SK-N-SH (cell line): ENCODE measurements at regions not wholly inside any gene's neighbourhood (a gene's known extent, or its start where the extent isn't known, plus 50 kb on each side); places are given as distances from the start of the nearest gene placed in this dataset.

Source experiments
- CTCF ChIA-PET: fragments of 300-600, 350-600 bp; formaldehyde crosslinking; extraction: SDS; loops from one replicate; lab custom pipeline; 2021; lab: Yijun Ruan, JAX
- POLR2A ChIA-PET: fragments of 350-600 bp; sonication (Branson Sonifier 250); formaldehyde crosslinking; extraction: SDS; loops from one replicate; lab custom pipeline; 2020; ENCODE audit warnings: antibody characterized with exemption, inconsistent platforms; lab: Yijun Ruan, JAX
- DNase-seq: peaks from one replicate; pipeline ENCODE4 v3.0.0; 2012
- H2AFZ ChIP-seq: fragments of 200-600 bp; sonication (generic); 2 replicates; pipeline ENCODE4 v1.8.1; 2016; ENCODE audit warnings: antibody characterized with exemption, mild to moderate bottlenecking, low read depth
- H3F3A ChIP-seq: fragments of 200-600 bp; sonication (generic); replicated peaks from 2 replicates; pipeline ENCODE3; 2016; ENCODE audit warnings: antibody characterized with exemption, mild to moderate bottlenecking; ENCODE audit not compliant: insufficient read depth
- H3K27ac ChIP-seq, 2 experiments: fragments of 200-500 bp in 1 of 2; fragments of 200-600 bp in 1 of 2; sonication (Bioruptor generic) in 1 of 2; sonication (generic), shearing (Covaris generic) in 1 of 2; 2 replicates each; pipeline versions ENCODE4 v1.5.1 to v1.6.1; 2014 to 2016; ENCODE audit warnings: low read depth in 2 of 2, inconsistent platforms in 1 of 2, low read length in 1 of 2, mild to moderate bottlenecking in 1 of 2, mixed read lengths in 1 of 2
- H3K27me3 ChIP-seq: fragments of 200-600 bp; sonication (generic), shearing (Covaris generic); 2 replicates; pipeline ENCODE4 v1.6.1; 2016; ENCODE audit warnings: mixed run types; ENCODE audit not compliant: insufficient read depth
- H3K36me3 ChIP-seq, 2 experiments: fragments of 200-500 bp in 1 of 2; fragments of 200-600 bp in 1 of 2; sonication (Bioruptor generic) in 1 of 2; sonication (generic) in 1 of 2; replicated peaks in 1 of 2; 2 replicates each; pipeline versions ENCODE3 to v1.5.1; 2014 to 2016; ENCODE audit warnings: low read length in 1 of 2, mild to moderate bottlenecking in 1 of 2; ENCODE audit not compliant: insufficient read depth in 2 of 2, control insufficient read depth in 1 of 2
- H3K4me1 ChIP-seq, 2 experiments: fragments of 200-500 bp in 1 of 2; fragments of 200-600 bp in 1 of 2; sonication (Bioruptor generic) in 1 of 2; sonication (generic), shearing (Covaris generic) in 1 of 2; 2 replicates each; pipeline versions ENCODE4 v1.5.1 to v1.6.1; 2014 to 2016; ENCODE audit warnings: low read depth in 1 of 2, low read length in 1 of 2, mixed run types in 1 of 2; ENCODE audit not compliant: insufficient read depth in 2 of 2, control insufficient read depth in 1 of 2
- H3K4me2 ChIP-seq: fragments of 200-600 bp; sonication (generic), shearing (Covaris generic); 2 replicates; pipeline ENCODE4 v1.6.1; 2017; ENCODE audit warnings: mixed run types
- H3K4me3 ChIP-seq, 2 experiments: fragments of 200-500 bp in 1 of 2; fragments of 200-600 bp in 1 of 2; sonication (Bioruptor generic) in 1 of 2; sonication (generic), shearing (Covaris generic) in 1 of 2; 2 replicates each; pipeline versions ENCODE4 v1.5.1 to v1.8.1; 2014 to 2016; ENCODE audit warnings: low read depth in 2 of 2, inconsistent platforms in 1 of 2, low read length in 1 of 2, mild to moderate bottlenecking in 1 of 2, mixed read lengths in 1 of 2, moderate library complexity in 1 of 2
- H3K79me2 ChIP-seq: fragments of 200-600 bp; sonication (generic); 2 replicates; pipeline ENCODE4 v1.8.1; 2017; ENCODE audit warnings: mild to moderate bottlenecking; ENCODE audit not compliant: insufficient read depth
- H3K9ac ChIP-seq: fragments of 200-600 bp; sonication (generic); 2 replicates; pipeline ENCODE4 v1.6.1; 2017; ENCODE audit warnings: mixed run types
- H3K9me2 ChIP-seq: fragments of 200-600 bp; sonication (generic); 2 replicates; pipeline ENCODE4 v1.6.1; 2017; ENCODE audit warnings: mixed run types
- H3K9me3 ChIP-seq: fragments of 200-600 bp; sonication (generic); 2 replicates; pipeline ENCODE4 v1.6.1; 2017; ENCODE audit warnings: mixed run types, mild to moderate bottlenecking, moderate library complexity
- H4K20me1 ChIP-seq: fragments of 200-600 bp; sonication (generic); 2 replicates; pipeline ENCODE4 v1.6.1; 2017; ENCODE audit warnings: mild to moderate bottlenecking, mixed run types; ENCODE audit not compliant: insufficient read depth
- EP300 ChIP-seq, 2 experiments: IDR thresholded peaks; 2 replicates each; pipeline versions ENCODE4 v1.4.0 to v1.6.1; 2012; ENCODE audit warnings: borderline replicate concordance in 1 of 2, low read depth in 1 of 2, low read length in 1 of 2
- EZH2phosphoT487 ChIP-seq: fragments of 200-600 bp; sonication (generic); IDR thresholded peaks from 2 replicates; pipeline ENCODE4 v1.6.1; 2017; ENCODE audit warnings: low read depth, mixed run types, mild to moderate bottlenecking, antibody characterized with exemption, moderate library complexity, borderline replicate concordance
- FOSL2 ChIP-seq: IDR thresholded peaks from 2 replicates; pipeline ENCODE4 v1.4.0; 2012; ENCODE audit warnings: low read depth, mild to moderate bottlenecking, moderate library complexity, borderline replicate concordance
- FOXJ3 ChIP-seq: sonication (generic); formaldehyde crosslinking; IDR thresholded peaks from 2 replicates; pipeline ENCODE4 v1.5.1; 2020; ENCODE audit warnings: mild to moderate bottlenecking, missing genetic modification reagents
- NFIC ChIP-seq: IDR thresholded peaks from 2 replicates; pipeline ENCODE4 v1.4.0; 2012; ENCODE audit warnings: borderline replicate concordance
- NRF1 ChIP-seq: IDR thresholded peaks from 2 replicates; pipeline ENCODE4 v1.6.1; 2012; ENCODE audit warnings: low read depth, mild to moderate bottlenecking, low read length
- RAD21 ChIP-seq: IDR thresholded peaks from 2 replicates; pipeline ENCODE4 v1.6.1; 2012; ENCODE audit warnings: mild to moderate bottlenecking, low read length
- RCOR1 ChIP-seq: fragments of 150-350 bp; IDR thresholded peaks from 2 replicates; pipeline ENCODE4 v1.6.1; 2017; ENCODE audit warnings: antibody characterized with exemption, low read length
- RFX5 ChIP-seq: IDR thresholded peaks from 2 replicates; pipeline ENCODE4 v1.6.1; 2012; ENCODE audit warnings: mild to moderate bottlenecking, improper control_type of control experiment, low read length
- SIN3A ChIP-seq: IDR thresholded peaks from 2 replicates; pipeline ENCODE4 v1.6.1; 2012; ENCODE audit warnings: low read depth, mild to moderate bottlenecking, low read length, moderate library complexity, borderline replicate concordance
- WGBS: methylation state at CpG from one replicate; pipeline ENCODE4 v1.1.6; 2017; ENCODE audit warnings: low lambda C conversion rate; 5-methylcytosine and 5-hydroxymethylcytosine counted together
- TF ChIP-seq, protein P1 (sequence below): IDR thresholded peaks from 2 replicates; pipeline ENCODE4; 2012
- TF ChIP-seq, protein P2 (sequence below): IDR thresholded peaks from 2 replicates; pipeline ENCODE4 v1.6.1; 2012; ENCODE audit warnings: mild to moderate bottlenecking, low read depth, low read length, moderate library complexity
- TF ChIP-seq, protein P3 (sequence below): fragments of 200-600 bp; sonication (generic); IDR thresholded peaks from 2 replicates; pipeline ENCODE4 v1.6.1; 2017; ENCODE audit warnings: antibody characterized with exemption, mild to moderate bottlenecking, moderate library complexity
- TF ChIP-seq, protein P4 (sequence below): fragments of 150-350 bp; IDR thresholded peaks from 2 replicates; pipeline ENCODE4 v1.6.1; 2017; ENCODE audit warnings: antibody characterized with exemption, low read length, low read depth, borderline replicate concordance

DNA sequence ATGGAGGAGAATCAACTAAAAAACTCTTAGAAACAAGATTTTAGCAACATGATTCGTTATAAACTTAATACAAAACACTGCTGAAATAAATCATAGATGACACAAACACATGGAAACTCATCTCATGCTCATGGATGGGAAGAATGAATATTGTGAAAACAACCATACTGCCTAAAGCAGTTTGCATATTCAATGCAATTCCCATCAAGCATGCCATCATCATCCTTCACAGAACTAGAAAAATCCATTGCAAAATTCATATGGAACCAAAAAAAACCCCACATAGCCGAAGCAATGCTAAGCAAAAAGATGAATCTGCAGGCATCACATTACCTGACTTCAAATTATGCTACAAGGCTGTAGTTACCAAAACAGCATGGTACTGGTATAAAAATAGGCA lies 1015.8 kb upstream of the GRIA3 start:
- H3K79me2 ChIP-seq, result no peaks in the 10 kb centered on the region
- H3K27ac ChIP-seq, result no peak overlapping the region
- CTCF ChIA-PET, result no interaction called here
- H3K36me3 ChIP-seq, result no peaks in the 10 kb centered on the region
- TF ChIP-seq, protein P1, sequence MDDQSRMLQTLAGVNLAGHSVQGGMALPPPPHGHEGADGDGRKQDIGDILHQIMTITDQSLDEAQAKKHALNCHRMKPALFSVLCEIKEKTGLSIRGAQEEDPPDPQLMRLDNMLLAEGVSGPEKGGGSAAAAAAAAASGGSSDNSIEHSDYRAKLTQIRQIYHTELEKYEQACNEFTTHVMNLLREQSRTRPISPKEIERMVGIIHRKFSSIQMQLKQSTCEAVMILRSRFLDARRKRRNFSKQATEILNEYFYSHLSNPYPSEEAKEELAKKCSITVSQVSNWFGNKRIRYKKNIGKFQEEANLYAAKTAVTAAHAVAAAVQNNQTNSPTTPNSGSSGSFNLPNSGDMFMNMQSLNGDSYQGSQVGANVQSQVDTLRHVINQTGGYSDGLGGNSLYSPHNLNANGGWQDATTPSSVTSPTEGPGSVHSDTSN, result no peak
- no peak for TF ChIP-seq RAD21
- TF ChIP-seq FOSL2, result no peak
- TF ChIP-seq FOXJ3 (CRISPR knock-in tag), result no peak
- no peak for TF ChIP-seq EP300 (IDR thresholded peaks at IDR 0.05; ENCODE audit: borderline replicate concordance in 1 of 2, low read depth in 1 of 2, low read length in 1 of 2)
- TF ChIP-seq NFIC, result no peak
- TF ChIP-seq, protein P2, sequence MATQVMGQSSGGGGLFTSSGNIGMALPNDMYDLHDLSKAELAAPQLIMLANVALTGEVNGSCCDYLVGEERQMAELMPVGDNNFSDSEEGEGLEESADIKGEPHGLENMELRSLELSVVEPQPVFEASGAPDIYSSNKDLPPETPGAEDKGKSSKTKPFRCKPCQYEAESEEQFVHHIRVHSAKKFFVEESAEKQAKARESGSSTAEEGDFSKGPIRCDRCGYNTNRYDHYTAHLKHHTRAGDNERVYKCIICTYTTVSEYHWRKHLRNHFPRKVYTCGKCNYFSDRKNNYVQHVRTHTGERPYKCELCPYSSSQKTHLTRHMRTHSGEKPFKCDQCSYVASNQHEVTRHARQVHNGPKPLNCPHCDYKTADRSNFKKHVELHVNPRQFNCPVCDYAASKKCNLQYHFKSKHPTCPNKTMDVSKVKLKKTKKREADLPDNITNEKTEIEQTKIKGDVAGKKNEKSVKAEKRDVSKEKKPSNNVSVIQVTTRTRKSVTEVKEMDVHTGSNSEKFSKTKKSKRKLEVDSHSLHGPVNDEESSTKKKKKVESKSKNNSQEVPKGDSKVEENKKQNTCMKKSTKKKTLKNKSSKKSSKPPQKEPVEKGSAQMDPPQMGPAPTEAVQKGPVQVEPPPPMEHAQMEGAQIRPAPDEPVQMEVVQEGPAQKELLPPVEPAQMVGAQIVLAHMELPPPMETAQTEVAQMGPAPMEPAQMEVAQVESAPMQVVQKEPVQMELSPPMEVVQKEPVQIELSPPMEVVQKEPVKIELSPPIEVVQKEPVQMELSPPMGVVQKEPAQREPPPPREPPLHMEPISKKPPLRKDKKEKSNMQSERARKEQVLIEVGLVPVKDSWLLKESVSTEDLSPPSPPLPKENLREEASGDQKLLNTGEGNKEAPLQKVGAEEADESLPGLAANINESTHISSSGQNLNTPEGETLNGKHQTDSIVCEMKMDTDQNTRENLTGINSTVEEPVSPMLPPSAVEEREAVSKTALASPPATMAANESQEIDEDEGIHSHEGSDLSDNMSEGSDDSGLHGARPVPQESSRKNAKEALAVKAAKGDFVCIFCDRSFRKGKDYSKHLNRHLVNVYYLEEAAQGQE, result no peak
- TF ChIP-seq, protein P3, sequence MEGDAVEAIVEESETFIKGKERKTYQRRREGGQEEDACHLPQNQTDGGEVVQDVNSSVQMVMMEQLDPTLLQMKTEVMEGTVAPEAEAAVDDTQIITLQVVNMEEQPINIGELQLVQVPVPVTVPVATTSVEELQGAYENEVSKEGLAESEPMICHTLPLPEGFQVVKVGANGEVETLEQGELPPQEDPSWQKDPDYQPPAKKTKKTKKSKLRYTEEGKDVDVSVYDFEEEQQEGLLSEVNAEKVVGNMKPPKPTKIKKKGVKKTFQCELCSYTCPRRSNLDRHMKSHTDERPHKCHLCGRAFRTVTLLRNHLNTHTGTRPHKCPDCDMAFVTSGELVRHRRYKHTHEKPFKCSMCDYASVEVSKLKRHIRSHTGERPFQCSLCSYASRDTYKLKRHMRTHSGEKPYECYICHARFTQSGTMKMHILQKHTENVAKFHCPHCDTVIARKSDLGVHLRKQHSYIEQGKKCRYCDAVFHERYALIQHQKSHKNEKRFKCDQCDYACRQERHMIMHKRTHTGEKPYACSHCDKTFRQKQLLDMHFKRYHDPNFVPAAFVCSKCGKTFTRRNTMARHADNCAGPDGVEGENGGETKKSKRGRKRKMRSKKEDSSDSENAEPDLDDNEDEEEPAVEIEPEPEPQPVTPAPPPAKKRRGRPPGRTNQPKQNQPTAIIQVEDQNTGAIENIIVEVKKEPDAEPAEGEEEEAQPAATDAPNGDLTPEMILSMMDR, result no peak
- no peak for TF ChIP-seq RFX5
- no peak for TF ChIP-seq EZH2phosphoT487
- no peak for TF ChIP-seq RCOR1
- TF ChIP-seq, all 33 proteins: peak for 0
- POLR2A ChIA-PET, result no interaction called here
- 2% methylated on average over 2 of the region's 2 CpGs for WGBS
- H3K9me3 ChIP-seq, result no peaks in the 10 kb centered on the region
- no peak for DNase-seq
- H3F3A ChIP-seq, result no peaks in the 10 kb centered on the region
- no peaks in the 10 kb centered on the region for H3K4me1 ChIP-seq
- no peaks in the 10 kb centered on the region for H4K20me1 ChIP-seq
- no peaks in the 10 kb centered on the region for H3K9me2 ChIP-seq
- no peak overlapping the region for H2AFZ ChIP-seq
- H3K4me2 ChIP-seq, result no peak overlapping the region
- no peak overlapping the region for H3K9ac ChIP-seq
- no peak overlapping the region for H3K4me3 ChIP-seq
- H3K27me3 ChIP-seq, result no peaks in the 10 kb centered on the region

DNA sequence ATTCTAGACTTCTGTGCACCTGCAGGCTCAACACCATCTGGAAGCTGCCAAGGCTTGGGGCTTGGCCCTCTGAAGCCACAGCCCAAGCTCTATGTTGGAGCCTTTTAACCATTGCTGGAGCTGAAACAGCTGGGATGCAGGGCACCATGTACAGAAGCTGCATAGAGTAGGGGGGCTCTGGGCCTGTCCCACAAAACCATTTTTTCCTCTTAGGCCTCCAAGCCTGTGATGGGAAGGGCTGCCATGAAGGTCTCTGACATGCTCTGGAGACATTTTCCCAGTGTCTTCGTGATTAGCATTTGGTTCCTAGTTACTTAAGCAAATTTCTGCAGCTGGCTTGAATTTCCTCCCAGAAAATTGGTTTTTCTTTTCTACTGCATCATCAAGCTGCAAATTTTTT lies 999.3 kb upstream of the GRIA3 start:
- CTCF ChIA-PET, result no interaction called here
- H3K79me2 ChIP-seq, result no peaks in the 10 kb centered on the region
- H3K9me2 ChIP-seq, result no peaks in the 10 kb centered on the region
- TF ChIP-seq, protein P4, sequence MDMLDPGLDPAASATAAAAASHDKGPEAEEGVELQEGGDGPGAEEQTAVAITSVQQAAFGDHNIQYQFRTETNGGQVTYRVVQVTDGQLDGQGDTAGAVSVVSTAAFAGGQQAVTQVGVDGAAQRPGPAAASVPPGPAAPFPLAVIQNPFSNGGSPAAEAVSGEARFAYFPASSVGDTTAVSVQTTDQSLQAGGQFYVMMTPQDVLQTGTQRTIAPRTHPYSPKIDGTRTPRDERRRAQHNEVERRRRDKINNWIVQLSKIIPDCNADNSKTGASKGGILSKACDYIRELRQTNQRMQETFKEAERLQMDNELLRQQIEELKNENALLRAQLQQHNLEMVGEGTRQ, result no peak
- TF ChIP-seq SIN3A, result no peak
- no peak for TF ChIP-seq NRF1
- TF ChIP-seq, all 33 proteins: peak for 0
- Histone ChIP-seq H3K9ac (no peak overlapping the region), H3F3A (no peaks in the 10 kb centered on the region), H3K4me2 (no peak overlapping the region), H3K9me3 (no peaks in the 10 kb centered on the region), H3K4me1 (no peaks in the 10 kb centered on the region), H3K27ac (no peak overlapping the region), H4K20me1 (no peaks in the 10 kb centered on the region), H3K4me3 (no peak overlapping the region), H2AFZ (no peak overlapping the region), H3K36me3 (no peaks in the 10 kb centered on the region), H3K27me3 (no peaks in the 10 kb centered on the region)
- DNase-seq, result no peak
- WGBS, result 0% methylated on average over 1 of the region's 1 CpG
- POLR2A ChIA-PET, result no interaction called here
